ENCODE measurements at regions not wholly inside any gene's neighbourhood (a gene's known extent, or its start where the extent isn't known, plus 50 kb on each side); places are given as distances from the start of the nearest gene placed in this dataset.
"Not testable (repeated sequence)": the region's sequence is repeated elsewhere in the genome, so short reads cannot be mapped to it uniquely, and the experiment has no call there.

DNA sequence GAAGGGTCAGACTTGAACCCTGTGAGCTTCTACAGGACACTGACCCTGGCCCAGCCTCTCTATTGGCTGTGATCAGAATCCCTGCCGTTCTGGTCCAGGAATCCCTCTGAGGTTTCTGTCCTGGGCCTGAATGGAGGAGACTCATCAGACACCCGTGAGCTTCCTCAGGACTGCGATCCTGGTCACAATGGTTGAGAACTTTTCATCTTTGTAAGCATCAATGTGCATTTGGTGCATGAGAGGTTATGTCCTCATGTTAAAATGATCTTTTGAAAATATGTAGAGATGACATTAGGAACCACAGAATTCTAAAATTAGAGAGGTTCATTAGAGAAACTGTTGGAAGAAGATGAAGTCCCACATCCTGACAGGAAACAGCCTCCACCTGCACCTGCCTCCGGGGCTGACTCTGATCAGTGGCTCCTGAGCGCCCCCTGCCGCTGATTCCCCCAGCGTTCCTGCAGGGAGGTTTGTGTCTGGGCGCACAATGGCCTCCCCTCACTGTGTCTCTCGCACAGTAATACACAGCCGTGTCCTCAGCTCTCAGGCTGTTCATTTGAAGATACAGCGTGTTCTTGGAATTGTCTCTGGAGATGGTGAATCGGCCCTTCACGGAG lies 1148.2 kb downstream of the TMEM121 start:
- ATAC-seq; H3K9me3 Mint-ChIP-seq; H3K4me3 Mint-ChIP-seq; H3K4me1 Mint-ChIP-seq; H3K9me3 ChIP-seq (ENCODE audit: control insufficient read depth, insufficient read depth, low read length); H3K27me3 ChIP-seq (ENCODE audit: control insufficient read depth, insufficient read depth, low read length); H3K27ac Mint-ChIP-seq; H3K27ac ChIP-seq (ENCODE audit: low read length); intact Hi-C loops (cut with micrococcal nuclease); H3K4me1 ChIP-seq (ENCODE audit: control insufficient read depth, insufficient read depth, low read length); H3K4me3 ChIP-seq (ENCODE audit: low read length); H3K36me3 ChIP-seq (ENCODE audit: control insufficient read depth, insufficient read depth, low read length); H3K36me3 Mint-ChIP-seq: not testable (repeated sequence)
- TF ChIP-seq, protein P1, sequence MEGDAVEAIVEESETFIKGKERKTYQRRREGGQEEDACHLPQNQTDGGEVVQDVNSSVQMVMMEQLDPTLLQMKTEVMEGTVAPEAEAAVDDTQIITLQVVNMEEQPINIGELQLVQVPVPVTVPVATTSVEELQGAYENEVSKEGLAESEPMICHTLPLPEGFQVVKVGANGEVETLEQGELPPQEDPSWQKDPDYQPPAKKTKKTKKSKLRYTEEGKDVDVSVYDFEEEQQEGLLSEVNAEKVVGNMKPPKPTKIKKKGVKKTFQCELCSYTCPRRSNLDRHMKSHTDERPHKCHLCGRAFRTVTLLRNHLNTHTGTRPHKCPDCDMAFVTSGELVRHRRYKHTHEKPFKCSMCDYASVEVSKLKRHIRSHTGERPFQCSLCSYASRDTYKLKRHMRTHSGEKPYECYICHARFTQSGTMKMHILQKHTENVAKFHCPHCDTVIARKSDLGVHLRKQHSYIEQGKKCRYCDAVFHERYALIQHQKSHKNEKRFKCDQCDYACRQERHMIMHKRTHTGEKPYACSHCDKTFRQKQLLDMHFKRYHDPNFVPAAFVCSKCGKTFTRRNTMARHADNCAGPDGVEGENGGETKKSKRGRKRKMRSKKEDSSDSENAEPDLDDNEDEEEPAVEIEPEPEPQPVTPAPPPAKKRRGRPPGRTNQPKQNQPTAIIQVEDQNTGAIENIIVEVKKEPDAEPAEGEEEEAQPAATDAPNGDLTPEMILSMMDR (IDR thresholded peaks at IDR 0.05), result peak; percentile 28
- 25% methylated on average over 7 of the region's 13 CpGs for WGBS (ENCODE audit: insufficient coverage)
- DNase-seq, result peak in 1 of 2 donors; percentile 62
- H3K27me3 Mint-ChIP-seq (ENCODE audit: low read depth in 2 of 2), result peaks cover 24 to 45% of the 10 kb centered on the region in 2 donors

DNA sequence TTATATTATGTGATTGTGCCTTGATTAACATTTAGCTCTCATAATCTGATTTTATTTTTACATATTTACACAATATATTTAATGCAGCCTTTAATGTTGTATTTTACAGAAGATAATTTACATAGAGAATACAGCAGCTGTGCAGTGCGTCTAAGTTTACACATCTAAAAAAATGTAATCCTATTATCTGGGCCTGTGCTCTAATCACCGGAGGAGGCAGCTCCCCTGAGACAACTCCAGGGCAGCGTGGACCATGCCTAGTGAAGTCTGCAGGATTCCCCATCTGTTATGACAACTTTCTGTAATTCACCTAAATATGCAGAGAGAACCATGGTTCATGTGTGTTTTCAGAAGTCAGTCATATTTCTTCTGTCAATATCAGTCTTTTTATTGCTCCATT lies 1149.3 kb downstream of the TMEM121 start:
- not testable (repeated sequence) for H3K9me3 Mint-ChIP-seq; DNase-seq; H3K27me3 ChIP-seq (ENCODE audit: control insufficient read depth, insufficient read depth, low read length); H3K4me1 ChIP-seq (ENCODE audit: control insufficient read depth, insufficient read depth, low read length); H3K4me3 Mint-ChIP-seq; ATAC-seq; H3K9me3 ChIP-seq (ENCODE audit: control insufficient read depth, insufficient read depth, low read length); H3K27ac ChIP-seq (ENCODE audit: low read length); H3K4me1 Mint-ChIP-seq; H3K36me3 Mint-ChIP-seq; H3K27ac Mint-ChIP-seq; H3K4me3 ChIP-seq (ENCODE audit: low read length); H3K36me3 ChIP-seq (ENCODE audit: control insufficient read depth, insufficient read depth, low read length)
- 73% methylated on average over 3 of the region's 3 CpGs for WGBS (ENCODE audit: insufficient coverage)
- intact Hi-C loops (cut with micrococcal nuclease), result loop anchor here (2.0 kb wide), 1 partner anchor 81 kb away; no protein-coding TSS in a partner anchor
- peaks cover 21 to 39% of the 10 kb centered on the region in 2 donors for H3K27me3 Mint-ChIP-seq (ENCODE audit: low read depth in 2 of 2)

DNA sequence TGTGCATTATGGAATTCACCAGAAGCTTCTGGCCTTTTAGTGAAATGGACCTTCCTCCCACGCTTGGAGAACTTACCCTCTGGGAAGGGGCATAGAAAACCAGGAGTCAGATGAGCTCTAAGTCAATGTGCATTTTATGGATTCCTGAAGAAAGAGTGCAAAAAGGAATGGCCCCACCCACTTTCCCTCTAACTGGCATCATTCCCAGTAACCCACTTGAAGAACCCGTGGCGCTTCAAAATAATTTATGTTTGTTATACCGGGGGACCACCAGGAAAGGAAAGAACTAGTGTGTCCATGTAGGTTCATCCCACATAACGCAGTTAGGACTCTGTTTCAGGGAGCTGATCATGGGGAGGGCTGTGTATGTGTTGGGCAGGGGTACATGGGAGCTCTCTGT lies 1153.4 kb downstream of the TMEM121 start:
- H3K27ac Mint-ChIP-seq, result no peak overlapping the region
- H3K27me3 Mint-ChIP-seq (ENCODE audit: low read depth in 2 of 2), result peaks cover 18 to 45% of the 10 kb centered on the region in 2 donors
- no peaks in the 10 kb centered on the region for H3K9me3 ChIP-seq (ENCODE audit: control insufficient read depth, insufficient read depth, low read length)
- H3K9me3 Mint-ChIP-seq, result no peaks in the 10 kb centered on the region
- DNase-seq, result no peak
- intact Hi-C loops (cut with micrococcal nuclease), result no loop called here
- H3K27me3 ChIP-seq (ENCODE audit: control insufficient read depth, insufficient read depth, low read length), result no peaks in the 10 kb centered on the region
- no peaks in the 10 kb centered on the region for H3K36me3 ChIP-seq (ENCODE audit: control insufficient read depth, insufficient read depth, low read length)
- TF ChIP-seq, protein P1 (IDR thresholded peaks at IDR 0.05), result no peak
- no peaks in the 10 kb centered on the region for H3K36me3 Mint-ChIP-seq
- no peaks in the 10 kb centered on the region for H3K4me1 ChIP-seq (ENCODE audit: control insufficient read depth, insufficient read depth, low read length)
- H3K4me3 Mint-ChIP-seq, result no peak overlapping the region
- WGBS (ENCODE audit: insufficient coverage), result 76% methylated on average over 5 of the region's 5 CpGs
- ATAC-seq, result no peak
- H3K4me1 Mint-ChIP-seq, result no peaks in the 10 kb centered on the region
- no peak overlapping the region for H3K4me3 ChIP-seq (ENCODE audit: low read length)
- no peak overlapping the region for H3K27ac ChIP-seq (ENCODE audit: low read length)

- WGBS (ENCODE audit: insufficient coverage), result 79% methylated on average over 5 of the region's 8 CpGs
- no peaks in the 10 kb centered on the region for H3K9me3 ChIP-seq (ENCODE audit: control insufficient read depth, insufficient read depth, low read length)
- no peaks in the 10 kb centered on the region for H3K27me3 ChIP-seq (ENCODE audit: control insufficient read depth, insufficient read depth, low read length)
- H3K36me3 ChIP-seq (ENCODE audit: control insufficient read depth, insufficient read depth, low read length), result no peaks in the 10 kb centered on the region
- TF ChIP-seq, protein P1 (IDR thresholded peaks at IDR 0.05), result no peak
- no peak overlapping the region for H3K27ac ChIP-seq (ENCODE audit: low read length)
- DNase-seq (no peak), ATAC-seq (no peak)
- Mint-ChIP-seq H3K27me3 (ENCODE audit: low read depth in 2 of 2) (peaks cover 24 to 48% of the 10 kb centered on the region in 2 donors), H3K36me3 (no peaks in the 10 kb centered on the region), H3K4me3 (no peak overlapping the region), H3K27ac (no peak overlapping the region), H3K4me1 (no peaks in the 10 kb centered on the region), H3K9me3 (no peaks in the 10 kb centered on the region)
- intact Hi-C loops (cut with micrococcal nuclease), result no loop called here
- no peaks in the 10 kb centered on the region for H3K4me1 ChIP-seq (ENCODE audit: control insufficient read depth, insufficient read depth, low read length)
- no peak overlapping the region for H3K4me3 ChIP-seq (ENCODE audit: low read length)
Measured at GRCh38 chr14:106681161-106681560, 1154.8 kb downstream of the TMEM121 start.

Measured in natural killer cell (primary cell).